GM12874 (cell line): ENCODE measurements at regions not wholly inside any gene's neighbourhood (a gene's known extent, or its start where the extent isn't known, plus 50 kb on each side); places are given as distances from the start of the nearest gene placed in this dataset.

Experiments
- CTCF ChIP-seq: IDR thresholded peaks from 2 replicates; pipeline ENCODE4 v1.5.1; 2011; ENCODE audit warnings: low read depth, mild to moderate bottlenecking, control low read depth, low read length, moderate library complexity; ENCODE audit not compliant: insufficient read depth

- no peak for TF ChIP-seq CTCF
Observed at GRCh38 chr10:6648894-6649720, 69.0 kb upstream of the PRKCQ start.

- TF ChIP-seq CTCF = peak; percentile 82
Observed at GRCh38 chr10:6647811-6648526, 67.9 kb upstream of the PRKCQ start.

- TF ChIP-seq CTCF = no peak
Observed at GRCh38 chr10:6643962-6644361, 63.9 kb upstream of the PRKCQ start.

GRCh38 chr10:6642876-6643275 is 62.8 kb upstream of the PRKCQ start:
- no peak for TF ChIP-seq CTCF

GRCh38 chr10:6640433-6641040 is 60.5 kb upstream of the PRKCQ start:
- TF ChIP-seq CTCF = no peak

- TF ChIP-seq CTCF = no peak
Observed at GRCh38 chr10:6637053-6637452, 57.0 kb upstream of the PRKCQ start.

GRCh38 chr10:6635784-6636183 is 55.7 kb upstream of the PRKCQ start:
- TF ChIP-seq CTCF = no peak
